AG09309 (cell line): ENCODE measurements at regions not wholly inside any gene's neighbourhood (a gene's known extent, or its start where the extent isn't known, plus 50 kb on each side); places are given as distances from the start of the nearest gene placed in this dataset.

ENCODE experiments used
- DNase-seq: peaks from one replicate; pipeline ENCODE4 v3.0.0-alpha.2; 2010; ENCODE audit warnings: low read depth
- H3K4me3 ChIP-seq: 2 replicates; pipeline ENCODE4 v1.5.1; 2011; ENCODE audit warnings: mild to moderate bottlenecking, low read depth, low read length, moderate library complexity; ENCODE audit not compliant: control insufficient read depth
- TF ChIP-seq, protein P1 (sequence below): IDR thresholded peaks from 2 replicates; pipeline ENCODE4 v1.5.1; 2011; ENCODE audit warnings: mild to moderate bottlenecking, low read depth, low read length, inconsistent platforms; ENCODE audit not compliant: insufficient read depth, control insufficient read depth; ENCODE audit errors: missing control alignments

GRCh38 chr10:33103863-33104379 is 145.9 kb upstream of the ITGB1 start:
- no peak for DNase-seq
- TF ChIP-seq, protein P1, sequence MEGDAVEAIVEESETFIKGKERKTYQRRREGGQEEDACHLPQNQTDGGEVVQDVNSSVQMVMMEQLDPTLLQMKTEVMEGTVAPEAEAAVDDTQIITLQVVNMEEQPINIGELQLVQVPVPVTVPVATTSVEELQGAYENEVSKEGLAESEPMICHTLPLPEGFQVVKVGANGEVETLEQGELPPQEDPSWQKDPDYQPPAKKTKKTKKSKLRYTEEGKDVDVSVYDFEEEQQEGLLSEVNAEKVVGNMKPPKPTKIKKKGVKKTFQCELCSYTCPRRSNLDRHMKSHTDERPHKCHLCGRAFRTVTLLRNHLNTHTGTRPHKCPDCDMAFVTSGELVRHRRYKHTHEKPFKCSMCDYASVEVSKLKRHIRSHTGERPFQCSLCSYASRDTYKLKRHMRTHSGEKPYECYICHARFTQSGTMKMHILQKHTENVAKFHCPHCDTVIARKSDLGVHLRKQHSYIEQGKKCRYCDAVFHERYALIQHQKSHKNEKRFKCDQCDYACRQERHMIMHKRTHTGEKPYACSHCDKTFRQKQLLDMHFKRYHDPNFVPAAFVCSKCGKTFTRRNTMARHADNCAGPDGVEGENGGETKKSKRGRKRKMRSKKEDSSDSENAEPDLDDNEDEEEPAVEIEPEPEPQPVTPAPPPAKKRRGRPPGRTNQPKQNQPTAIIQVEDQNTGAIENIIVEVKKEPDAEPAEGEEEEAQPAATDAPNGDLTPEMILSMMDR: no peak
- no peak overlapping the region for H3K4me3 ChIP-seq

GRCh38 chr10:33102071-33102470 is 144.0 kb upstream of the ITGB1 start:
- TF ChIP-seq, protein P1: no peak

GRCh38 chr10:33101392-33101787 is 143.4 kb upstream of the ITGB1 start:
- no peak overlapping the region for H3K4me3 ChIP-seq
- TF ChIP-seq, protein P1: no peak
- DNase-seq: no peak

More at GRCh38 chr10:33102071-33102470, 144.0 kb upstream of the ITGB1 start:
- no peak overlapping the region for H3K4me3 ChIP-seq
- DNase-seq: no peak

GRCh38 chr10:33100781-33101391 is 142.9 kb upstream of the ITGB1 start:
- TF ChIP-seq, protein P1: no peak
- DNase-seq: no peak
- H3K4me3 ChIP-seq: no peak overlapping the region

DNA sequence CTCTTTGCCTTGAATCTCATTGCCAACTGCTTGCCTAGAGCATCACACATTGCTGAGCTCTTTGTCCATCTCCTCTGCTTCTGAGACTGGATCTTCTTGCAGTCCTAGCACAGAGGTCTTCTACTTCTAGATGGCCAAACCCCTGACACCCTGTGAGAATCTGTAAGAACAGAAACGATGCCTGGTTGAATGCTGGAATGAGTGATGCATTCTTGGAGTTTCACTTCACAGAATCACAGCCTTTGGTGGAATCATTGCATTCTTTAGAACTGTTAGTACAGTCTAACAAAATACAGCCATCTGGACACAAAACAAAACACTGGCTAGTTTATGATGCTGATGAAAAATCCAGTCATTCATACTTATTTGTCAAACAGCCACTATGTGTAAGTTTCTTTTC is 141.7 kb upstream of the ITGB1 start:
- TF ChIP-seq, protein P1: no peak
- no peak overlapping the region for H3K4me3 ChIP-seq
- peak; percentile 48 for DNase-seq

GRCh38 chr10:33098951-33099663 is 141.1 kb upstream of the ITGB1 start:
- DNase-seq: no peak
- TF ChIP-seq, protein P1: no peak
- no peak overlapping the region for H3K4me3 ChIP-seq
